IMR-90 (cell line): ENCODE measurements at regions not wholly inside any gene's neighbourhood (a gene's known extent, or its start where the extent isn't known, plus 50 kb on each side); places are given as distances from the start of the nearest gene placed in this dataset.

ENCODE experiments used
- ATAC-seq: fragments of 200-7000 bp; cut with Tn5 transposase; 2 replicates; pipeline ENCODE4 v1.9.1; 2020; ENCODE audit warnings: low read depth, mild to moderate bottlenecking, moderate library complexity
- BruUV-seq: library from RNA; stranded (reverse); fragments of 400-500 nt; replicated peaks from 2 replicates; lab custom pipeline; 2021; lab: Mats Ljungman, UMichigan
- CTCF ChIA-PET: fragments of 300-600 bp; formaldehyde crosslinking; extraction: SDS; loops from one replicate; lab custom pipeline; 2021; ENCODE audit warnings: antibody characterized with exemption; lab: Yijun Ruan, JAX
- POLR2A ChIA-PET: fragments of 300-600 bp; sonication (Branson Sonifier 250); formaldehyde crosslinking; loops from one replicate; lab custom pipeline; 2022; ENCODE audit warnings: antibody characterized with exemption; ENCODE audit not compliant: unreplicated experiment; lab: Charles Lee
- DNase-seq: peaks from one replicate; pipeline ENCODE4 v3.0.0; 2013
- H2AFZ ChIP-seq: replicated peaks from 2 replicates; pipeline ENCODE3; 2013; ENCODE audit warnings: low read length, mild to moderate bottlenecking; ENCODE audit not compliant: poor library complexity
- H2AK5ac ChIP-seq: 2 replicates; pipeline ENCODE4 v1.6.1; 2013; ENCODE audit warnings: low read depth, low read length, inconsistent platforms
- H2AK9ac ChIP-seq: replicated peaks from 2 replicates; pipeline ENCODE3; 2013; ENCODE audit warnings: mild to moderate bottlenecking, low read depth, low read length, moderate library complexity; ENCODE audit not compliant: poor library complexity
- H2BK120ac ChIP-seq: 2 replicates; pipeline ENCODE4 v1.6.1; 2013; ENCODE audit warnings: low read depth, low read length, inconsistent platforms
- H2BK15ac ChIP-seq: 3 replicates; pipeline ENCODE4 v1.6.1; 2013; ENCODE audit warnings: low read depth, low read length, inconsistent platforms
- H2BK20ac ChIP-seq: 2 replicates; pipeline ENCODE4 v1.6.1; 2013; ENCODE audit warnings: low read depth, mild to moderate bottlenecking, inconsistent platforms, low read length, moderate library complexity
- H2BK5ac ChIP-seq: 2 replicates; pipeline ENCODE4 v1.6.1; 2013; ENCODE audit warnings: mild to moderate bottlenecking, low read depth, low read length, inconsistent platforms; ENCODE audit not compliant: poor library complexity, severe bottlenecking
- H3K14ac ChIP-seq: replicated peaks from 2 replicates; pipeline ENCODE4 v1.6.1; 2013; ENCODE audit warnings: low read depth, low read length, inconsistent platforms
- H3K18ac ChIP-seq: 2 replicates; pipeline ENCODE4 v1.6.1; 2013; ENCODE audit warnings: low read depth, low read length, control low read depth
- H3K23ac ChIP-seq: 2 replicates; pipeline ENCODE4 v1.6.1; 2013; ENCODE audit warnings: low read depth, low read length, inconsistent platforms
- H3K27ac ChIP-seq: 2 replicates; pipeline ENCODE4 v1.5.1; 2013; ENCODE audit warnings: mild to moderate bottlenecking, control low read depth, low read length; ENCODE audit not compliant: insufficient read depth
- H3K27me3 ChIP-seq: 2 replicates; pipeline ENCODE4 v1.6.1; 2013; ENCODE audit warnings: low read length; ENCODE audit not compliant: control insufficient read depth, insufficient read depth
- H3K36me3 ChIP-seq: 2 replicates; pipeline ENCODE4 v1.6.1; 2013; ENCODE audit warnings: low read length, mixed read lengths; ENCODE audit not compliant: control insufficient read depth, insufficient read depth
- H3K4ac ChIP-seq: 2 replicates; pipeline ENCODE4 v1.6.1; 2013; ENCODE audit warnings: low read depth, low read length, inconsistent platforms
- H3K4me1 ChIP-seq: 2 replicates; pipeline ENCODE4 v1.6.1; 2013; ENCODE audit warnings: low read length, mixed read lengths; ENCODE audit not compliant: control insufficient read depth, insufficient read depth
- H3K4me2 ChIP-seq: 2 replicates; pipeline ENCODE4 v1.6.1; 2013; ENCODE audit warnings: low read depth, mild to moderate bottlenecking, control low read depth, low read length, moderate library complexity
- H3K4me3 ChIP-seq: 2 replicates; pipeline ENCODE4 v1.5.1; 2013; ENCODE audit warnings: low read depth, mild to moderate bottlenecking, control low read depth, low read length, moderate library complexity; ENCODE audit not compliant: insufficient read depth
- H3K56ac ChIP-seq: 2 replicates; pipeline ENCODE4 v1.6.1; 2013; ENCODE audit warnings: low read length, inconsistent platforms; ENCODE audit not compliant: insufficient read depth; ENCODE audit errors: extremely low read depth
- H3K79me1 ChIP-seq, 2 experiments: 2 replicates each; pipeline ENCODE4 v1.6.1; 2013; ENCODE audit warnings: low read length in 2 of 2, inconsistent platforms in 1 of 2, low read depth in 1 of 2
- H3K9ac ChIP-seq: 2 replicates; pipeline ENCODE4 v1.6.1; 2013; ENCODE audit warnings: low read depth, low read length, control low read depth
- H3K9me1 ChIP-seq: 2 replicates; pipeline ENCODE4 v1.6.1; 2013; ENCODE audit warnings: low read length, inconsistent platforms; ENCODE audit not compliant: insufficient read depth
- H3K9me3 ChIP-seq: 2 replicates; pipeline ENCODE4 v1.6.1; 2013; ENCODE audit warnings: low read length; ENCODE audit not compliant: control insufficient read depth, insufficient read depth
- H4K20me1 ChIP-seq: 2 replicates; pipeline ENCODE4 v1.6.1; 2013; ENCODE audit warnings: low read length, inconsistent platforms; ENCODE audit not compliant: insufficient read depth
- H4K5ac ChIP-seq: 2 replicates; pipeline ENCODE4 v1.6.1; 2013; ENCODE audit warnings: mild to moderate bottlenecking, low read depth, low read length, control low read depth
- H4K8ac ChIP-seq, 2 experiments: 2 replicates each; pipeline ENCODE4 v1.6.1; 2013; ENCODE audit warnings: low read depth in 2 of 2, low read length in 2 of 2, control low read depth in 1 of 2, inconsistent platforms in 1 of 2
- H4K91ac ChIP-seq: 2 replicates; pipeline ENCODE4 v1.6.1; 2013; ENCODE audit warnings: low read depth, low read length, inconsistent platforms; ENCODE audit not compliant: insufficient read depth
- MAFK ChIP-seq: IDR thresholded peaks from 2 replicates; pipeline ENCODE4 v1.6.1; 2012; ENCODE audit warnings: low read depth, low read length, improper control_type of control experiment
- SMC3 ChIP-seq: fragments of 150-350 bp; IDR thresholded peaks from 2 replicates; pipeline ENCODE4 v1.6.1; 2016; ENCODE audit warnings: low read depth, mild to moderate bottlenecking, antibody characterized with exemption, low read length, moderate library complexity
- WGBS, 2 experiments: methylation state at CpG; one replicate each; pipeline versions ENCODE4 v1.1.5 to v1.1.7; 2013; ENCODE audit warnings: missing lambda C conversion rate in 2 of 2; ENCODE audit not compliant: insufficient read length in 1 of 2; ENCODE audit errors: extremely low coverage in 2 of 2; 5-methylcytosine and 5-hydroxymethylcytosine counted together
- dilution Hi-C: fragments of 300-500 bp; cut with HindIII; formaldehyde crosslinking; loops from one replicate; pipeline ENCODE4 v1.14.3; 2018; ENCODE audit warnings: low sequenced_read_pairs; ENCODE audit not compliant: unreplicated experiment
- in situ Hi-C: fragments of 300-500 bp; cut with MboI; formaldehyde crosslinking; loops from 3 replicates; pipeline ENCODE4 v1.14.3; 2019; ENCODE audit warnings: low sequenced_read_pairs, inconsistent platforms, mixed read lengths
- intact Hi-C: fragments of 100-400 bp; cut with micrococcal nuclease; formaldehyde crosslinking; loops from 2 replicates; pipeline ENCODE4 v1.10.0; 2022

GRCh38 chr3:84023842-84024241, 934.9 kb upstream of the CADM2 start:
- intact Hi-C loops = no loop called here
- H4K5ac ChIP-seq = no peak overlapping the region
- 79% methylated on average over 3 of the region's 4 CpGs; no CpG with 5 or more reads in 1 of the 2 experiments for WGBS, 2 experiments
- no peak overlapping the region for H2AK5ac ChIP-seq
- H3K4me2 ChIP-seq = no peak overlapping the region
- H2AFZ ChIP-seq = no peak overlapping the region
- TF ChIP-seq SMC3 = no peak
- TF ChIP-seq MAFK = no peak
- no peaks in the 10 kb centered on the region for H3K9me1 ChIP-seq
- H3K9ac ChIP-seq = no peak overlapping the region
- H3K4me3 ChIP-seq = no peak overlapping the region
- CTCF ChIA-PET = no interaction called here
- no peak overlapping the region for H2BK20ac ChIP-seq
- H3K4me1 ChIP-seq = no peaks in the 10 kb centered on the region
- H3K23ac ChIP-seq = no peak overlapping the region
- no peak overlapping the region for H4K91ac ChIP-seq
- no peak overlapping the region for H2BK5ac ChIP-seq
- H2BK120ac ChIP-seq = no peak overlapping the region
- H3K56ac ChIP-seq = no peak overlapping the region
- no peaks in the 10 kb centered on the region for H3K9me3 ChIP-seq
- no TSS peak for BruUV-seq
- no peak overlapping the region for H2BK15ac ChIP-seq
- H4K20me1 ChIP-seq = no peaks in the 10 kb centered on the region
- H3K27ac ChIP-seq = no peak overlapping the region
- no peak overlapping the region for H2AK9ac ChIP-seq
- no peaks in the 10 kb centered on the region for H3K36me3 ChIP-seq
- no peak overlapping the region for H3K4ac ChIP-seq
- H3K79me1 ChIP-seq = no peaks in the 10 kb centered on the region
- in situ Hi-C loops = no loop called here
- H3K27me3 ChIP-seq = no peaks in the 10 kb centered on the region
- H3K18ac ChIP-seq = no peak overlapping the region
- no peak overlapping the region for H3K14ac ChIP-seq
- no peak overlapping the region for H4K8ac ChIP-seq
- ATAC-seq (no peak), DNase-seq (no peak)
- dilution Hi-C loops = no loop called here
- POLR2A ChIA-PET = no interaction called here
